Ramos (cell line): ENCODE measurements at regions not wholly inside any gene's neighbourhood (a gene's known extent, or its start where the extent isn't known, plus 50 kb on each side); places are given as distances from the start of the nearest gene placed in this dataset.
"Not testable (repeated sequence)": the region's sequence is repeated elsewhere in the genome, so short reads cannot be mapped to it uniquely, and the experiment has no call there.

Experiments used
- in situ Hi-C: fragments of 300-500 bp; cut with MboI; formaldehyde crosslinking; loops from one replicate; pipeline ENCODE4 v1.14.3; 2022; ENCODE audit warnings: low sequenced_read_pairs; ENCODE audit not compliant: unreplicated experiment

DNA sequence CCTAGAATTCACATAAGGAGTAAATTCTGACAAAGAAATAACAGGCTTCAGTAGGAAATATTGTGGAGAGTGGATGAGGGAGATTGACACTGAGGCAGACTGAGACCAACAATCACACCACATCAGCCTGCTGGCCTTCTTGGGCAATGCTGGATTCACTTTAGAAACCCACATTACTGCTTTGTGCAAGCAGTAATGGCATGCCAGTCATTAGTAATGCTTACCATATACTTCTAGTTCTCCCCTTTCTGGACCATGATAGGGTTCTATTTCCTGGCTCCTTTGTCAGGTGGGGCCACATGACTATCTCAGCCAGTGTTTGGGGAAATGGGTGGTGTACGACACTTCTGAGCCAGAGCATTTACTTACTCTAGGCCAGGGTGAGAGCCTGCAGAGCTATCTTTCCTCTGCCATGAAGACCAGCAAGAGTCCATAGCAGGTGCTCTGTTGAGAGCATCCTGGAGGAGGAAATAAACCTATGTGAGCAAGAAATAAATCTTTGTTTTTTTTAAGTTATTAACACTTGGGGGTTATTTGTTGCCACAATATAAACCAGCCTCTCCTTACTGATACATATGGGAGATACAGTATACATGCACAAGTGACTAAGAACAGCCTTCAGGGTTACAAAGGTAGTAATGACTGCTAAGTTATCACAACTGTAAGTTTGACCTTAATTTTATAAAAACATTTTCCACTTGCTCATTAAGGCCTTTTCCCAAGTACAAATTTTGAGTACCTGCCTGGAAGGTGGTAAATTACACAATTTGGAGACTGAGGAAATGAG is 89.3 kb upstream of the TANK start:
- in situ Hi-C loops, result no loop called here

DNA sequence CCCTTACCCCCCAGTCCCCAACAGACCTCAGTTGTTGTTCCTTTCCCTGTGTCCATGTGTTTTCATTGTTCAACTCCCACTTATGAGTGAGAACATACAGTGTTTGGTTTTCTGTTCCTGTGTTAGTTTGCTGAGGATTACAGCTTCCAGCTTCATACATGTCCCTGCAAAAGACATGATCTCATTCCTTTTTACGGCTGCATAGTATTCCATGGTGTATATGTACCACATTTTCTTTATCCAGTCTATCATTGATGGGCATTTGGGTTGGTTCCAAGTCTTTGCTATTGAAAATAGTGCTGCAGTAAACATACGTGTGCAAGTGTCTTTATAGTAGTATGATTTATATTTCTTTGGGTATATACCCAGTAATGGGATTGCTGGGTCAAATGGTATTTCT is 87.8 kb upstream of the TANK start:
- in situ Hi-C loops, result not testable (repeated sequence)

DNA sequence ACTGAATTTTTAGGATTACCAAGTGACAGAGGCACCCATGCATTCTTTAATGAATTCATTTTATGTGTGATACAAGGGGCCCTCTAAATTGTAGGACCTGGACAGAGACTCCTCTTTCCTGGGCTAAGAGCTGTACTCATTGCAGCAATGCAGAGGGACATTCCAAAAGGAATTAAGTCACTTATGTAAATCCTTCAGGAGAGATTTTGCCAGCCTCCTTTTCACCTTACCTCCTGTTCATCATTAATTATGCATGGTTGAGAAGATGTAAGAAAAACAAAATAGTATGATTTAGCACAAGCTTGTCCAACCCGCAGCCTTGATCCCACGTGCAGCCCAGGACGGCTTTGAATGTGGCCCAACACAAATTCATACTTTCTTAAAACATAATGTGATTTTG is 84.5 kb upstream of the TANK start:
- in situ Hi-C loops, result no loop called here

DNA sequence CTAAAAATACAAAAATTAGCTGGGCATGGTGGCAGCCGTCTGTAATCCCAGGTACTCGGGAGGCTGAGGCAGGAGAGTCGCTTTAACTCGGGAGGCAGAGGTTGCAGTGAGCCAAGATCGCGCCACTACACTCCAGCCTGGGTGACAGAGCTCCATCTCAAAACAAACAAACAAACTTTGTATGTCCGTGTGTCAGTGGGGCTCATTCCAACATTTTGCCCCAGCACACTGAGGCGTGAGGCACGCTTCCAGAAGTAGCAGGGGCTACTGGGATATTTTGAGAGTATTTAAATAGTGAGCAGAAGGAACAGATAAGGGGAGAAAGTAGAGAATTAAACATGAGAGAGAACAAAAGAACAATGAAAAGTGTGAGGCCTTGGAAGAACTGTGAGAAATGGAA is 83.3 kb upstream of the TANK start:
- in situ Hi-C loops, result no loop called here

DNA sequence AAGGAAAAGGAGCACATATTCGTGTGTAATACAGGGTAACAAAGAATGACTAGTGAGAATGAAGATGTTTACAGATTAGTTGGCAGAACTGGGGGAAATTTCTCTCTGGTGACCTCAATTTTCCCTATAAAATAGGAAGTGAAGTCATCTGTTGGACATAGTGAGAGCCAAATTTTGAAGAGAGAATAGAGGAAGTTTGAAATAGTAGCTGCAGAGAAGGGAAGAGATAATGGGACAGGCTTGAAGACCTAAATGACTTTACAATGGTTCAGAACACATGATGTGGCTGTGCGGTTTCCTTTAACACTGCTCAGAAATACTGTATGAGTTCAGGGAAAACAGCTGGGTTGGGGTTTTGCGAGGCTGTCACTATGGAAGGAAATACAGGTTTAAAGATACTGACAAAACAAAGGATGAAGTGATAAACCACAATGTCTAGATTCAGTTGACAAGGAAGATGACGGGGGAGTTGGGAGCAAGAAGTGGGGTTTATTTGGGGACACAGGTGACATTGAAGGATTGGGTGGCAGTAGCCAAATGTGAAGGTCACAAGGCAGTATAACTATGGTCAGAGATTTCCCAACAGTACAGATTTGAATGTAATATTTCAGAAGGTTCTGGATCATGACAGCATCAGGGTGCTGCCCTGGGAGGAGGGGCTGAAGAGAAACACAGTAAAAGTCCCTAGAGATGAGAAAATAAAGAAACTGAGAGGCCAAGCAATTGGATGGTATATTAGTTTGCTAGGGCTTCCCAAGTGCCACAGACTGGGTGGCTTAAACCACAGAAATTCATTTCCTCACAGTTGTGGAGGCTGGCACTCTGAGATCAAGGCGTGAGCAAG is 82.6 kb upstream of the TANK start:
- in situ Hi-C loops, result no loop called here

DNA sequence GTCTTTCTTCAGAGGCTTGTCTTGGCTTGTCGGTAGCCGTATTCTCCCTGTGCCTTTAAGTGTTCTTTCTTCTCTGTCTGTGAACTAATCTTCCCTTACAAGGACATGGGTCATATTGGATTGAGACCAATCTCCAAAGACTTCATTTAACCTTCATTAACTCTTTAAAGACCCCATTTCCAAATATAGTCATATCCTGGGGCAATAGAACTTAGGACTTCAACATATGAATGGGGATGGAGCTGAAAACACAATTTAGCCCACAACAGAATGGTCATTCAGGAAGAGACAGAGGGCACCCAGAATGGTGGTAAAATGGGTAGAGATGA is 82.1 kb upstream of the TANK start:
- in situ Hi-C loops, result no loop called here

DNA sequence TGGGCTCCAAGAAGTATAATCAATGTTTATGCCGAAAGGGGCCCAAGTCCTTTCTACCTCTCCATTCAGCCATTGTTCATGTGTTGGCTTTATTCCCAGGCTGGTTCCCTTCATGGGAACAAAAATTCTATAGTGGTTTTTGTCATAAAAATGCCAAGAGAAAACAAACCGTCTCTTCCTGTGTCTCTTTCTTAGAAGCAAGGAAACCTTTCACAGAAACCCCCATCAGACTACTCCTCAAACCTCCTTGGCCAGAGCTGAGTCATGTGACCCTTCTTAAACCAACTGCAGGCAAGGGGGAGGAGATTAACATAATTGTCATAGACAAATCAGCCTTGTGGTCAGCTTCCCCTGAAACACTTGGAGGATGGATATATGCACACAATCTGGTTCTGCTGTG is 75.1 kb upstream of the TANK start:
- in situ Hi-C loops, result no loop called here

DNA sequence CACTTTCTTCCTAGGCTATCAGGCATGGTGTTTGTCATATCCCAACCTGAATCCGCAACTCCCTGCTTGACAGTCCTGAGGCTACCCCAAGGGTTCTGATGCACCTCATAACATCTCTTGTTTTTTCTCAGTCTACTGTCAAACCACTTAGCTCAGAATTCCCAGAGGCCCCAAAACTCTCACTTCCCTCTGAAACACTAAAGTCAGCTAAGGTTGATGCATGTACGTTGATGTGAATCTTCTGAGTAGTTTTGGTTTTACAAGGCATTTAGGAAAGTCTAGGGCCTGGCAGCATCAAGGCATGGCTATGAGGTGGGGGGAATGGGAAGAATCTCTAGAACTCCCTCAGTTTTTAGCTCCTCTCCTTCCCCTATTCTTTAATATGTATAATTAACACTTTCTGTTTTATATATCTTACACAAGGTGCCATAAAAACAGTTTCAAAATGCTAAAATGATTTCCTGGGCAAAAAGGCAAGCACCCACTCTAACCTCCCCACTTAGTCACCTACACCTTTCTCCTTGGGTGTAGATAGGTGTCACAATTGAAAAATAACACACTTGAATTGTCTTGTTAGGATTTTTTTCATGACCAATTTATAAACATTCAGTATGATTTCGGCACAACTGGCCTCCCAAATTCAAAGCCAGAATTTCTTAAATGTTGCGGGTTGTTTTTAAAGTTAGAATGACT is 71.4 kb upstream of the TANK start:
- in situ Hi-C loops, result no loop called here

DNA sequence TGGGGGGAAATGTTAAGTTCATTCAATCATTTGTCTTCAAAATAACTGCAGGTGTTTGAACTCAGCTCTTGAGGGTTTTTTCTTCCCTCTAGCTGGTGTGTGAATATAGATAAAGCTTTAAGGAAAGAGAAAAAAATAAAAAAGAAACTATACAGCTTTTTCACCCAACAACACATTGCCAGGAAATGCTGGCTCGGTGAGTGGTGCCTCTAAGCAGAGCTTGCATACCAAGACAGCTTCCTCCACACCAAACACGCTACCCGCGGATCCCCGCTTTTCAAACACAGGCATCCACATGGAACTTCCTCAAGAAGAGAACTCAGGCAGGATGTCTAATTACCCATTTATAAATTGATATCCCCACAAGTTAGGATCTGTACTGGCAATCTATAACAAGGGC is 69.8 kb upstream of the TANK start:
- in situ Hi-C loops, result no loop called here

DNA sequence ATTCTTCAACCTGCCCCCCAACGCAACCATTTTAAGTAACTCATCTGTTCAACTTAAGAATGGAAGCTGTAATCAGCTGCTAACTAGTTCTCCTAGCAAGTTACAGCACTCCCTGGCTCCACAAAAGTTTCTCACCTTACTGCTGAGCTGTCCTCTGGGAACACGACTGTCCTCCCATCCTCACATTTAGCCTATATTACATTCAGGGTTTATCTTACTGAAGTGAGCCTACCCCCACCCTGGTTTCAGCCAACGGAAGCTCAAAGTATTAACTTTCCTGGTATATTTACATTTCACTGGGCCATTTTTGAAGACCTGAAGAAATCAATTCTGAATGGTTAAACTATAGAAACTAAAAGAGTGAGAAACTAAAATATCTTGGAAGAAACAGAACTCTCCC is 64.9 kb upstream of the TANK start:
- in situ Hi-C loops, result no loop called here

DNA sequence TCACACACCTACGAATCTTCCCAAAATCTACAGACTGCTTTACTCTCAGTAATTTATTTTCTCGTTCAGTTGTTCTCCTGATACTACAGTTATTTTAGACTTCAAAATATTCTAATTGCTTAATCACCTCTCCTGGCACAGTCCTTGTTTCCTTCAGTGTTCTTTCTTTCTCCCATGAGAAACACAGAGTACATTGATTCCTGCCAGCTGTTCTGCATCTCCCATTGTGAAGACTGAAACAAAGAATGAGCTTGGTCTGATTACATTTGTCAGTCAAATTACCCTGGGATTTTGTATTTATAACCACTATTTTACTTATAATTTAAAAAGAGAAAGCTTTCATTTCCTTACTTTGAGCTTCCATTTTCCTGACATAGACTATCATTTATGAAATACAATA is 63.9 kb upstream of the TANK start:
- in situ Hi-C loops, result no loop called here

DNA sequence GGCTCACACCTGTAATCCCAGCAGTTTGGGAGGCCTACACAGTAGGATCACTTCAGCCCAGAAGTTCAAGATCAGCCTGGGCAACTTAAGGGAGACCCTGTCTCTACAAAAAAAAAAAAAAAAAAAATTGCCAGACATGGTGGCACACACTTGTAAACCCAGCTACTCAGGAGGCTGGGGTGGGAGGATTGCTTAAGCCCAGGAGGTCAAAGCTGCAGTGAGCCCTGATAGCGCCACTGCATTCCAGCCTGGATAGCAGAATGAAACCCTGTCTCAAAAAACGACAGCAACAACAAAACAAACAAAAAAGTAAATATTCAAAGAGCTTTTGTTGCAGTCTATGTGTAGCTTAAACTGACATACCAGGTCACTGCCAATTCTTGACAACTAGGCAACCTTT is 63.1 kb upstream of the TANK start:
- in situ Hi-C loops, result no loop called here

DNA sequence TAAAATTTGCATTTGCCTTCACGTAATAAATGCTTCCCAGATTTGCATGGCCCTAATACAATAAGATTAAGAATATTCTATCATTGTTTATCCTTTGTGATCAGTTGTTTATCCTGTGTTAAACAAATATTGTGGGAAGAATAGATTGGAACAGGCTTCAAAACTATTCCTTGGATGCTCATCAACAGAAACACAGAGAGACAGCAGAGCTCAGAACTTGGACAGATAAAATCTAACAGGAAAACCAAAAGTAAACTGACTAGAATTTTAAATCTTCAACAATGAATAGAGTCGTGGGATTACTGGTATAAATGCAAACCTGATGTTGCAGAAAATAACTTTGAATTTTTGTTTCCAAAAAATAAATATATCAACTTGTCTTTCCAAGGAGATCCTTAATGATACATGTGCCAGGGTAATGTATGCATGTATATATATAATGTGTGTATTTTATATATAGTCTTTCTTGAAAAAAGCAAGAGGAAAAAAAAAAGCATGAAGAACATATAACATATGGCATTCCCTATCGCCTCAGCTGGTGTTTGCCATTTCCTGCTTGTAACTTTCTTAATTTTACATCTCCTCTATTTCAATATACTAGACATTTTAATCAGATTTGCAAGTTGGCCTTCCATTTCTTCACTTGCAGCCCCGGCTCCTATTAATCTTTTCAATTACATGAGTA is 59.9 kb upstream of the TANK start:
- in situ Hi-C loops, result no loop called here

DNA sequence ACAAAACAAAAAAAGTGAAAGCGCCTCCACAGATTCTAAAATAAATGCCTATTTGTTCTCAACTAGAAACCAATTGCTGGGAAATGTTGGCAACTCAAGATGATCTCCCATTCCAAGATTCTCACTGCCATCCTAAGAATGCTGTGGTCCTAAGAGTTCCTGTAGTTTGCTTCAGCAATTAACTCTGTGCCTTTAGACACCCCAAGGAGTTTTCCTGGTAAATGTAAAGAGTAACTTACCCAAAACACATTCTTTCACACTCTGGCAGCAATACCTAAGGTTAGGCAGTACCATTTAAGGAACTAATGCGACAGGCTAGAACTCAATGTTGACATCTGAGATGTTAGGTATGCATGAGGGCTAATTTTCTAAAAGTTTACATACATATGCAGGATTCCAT is 58.8 kb upstream of the TANK start:
- in situ Hi-C loops, result no loop called here

DNA sequence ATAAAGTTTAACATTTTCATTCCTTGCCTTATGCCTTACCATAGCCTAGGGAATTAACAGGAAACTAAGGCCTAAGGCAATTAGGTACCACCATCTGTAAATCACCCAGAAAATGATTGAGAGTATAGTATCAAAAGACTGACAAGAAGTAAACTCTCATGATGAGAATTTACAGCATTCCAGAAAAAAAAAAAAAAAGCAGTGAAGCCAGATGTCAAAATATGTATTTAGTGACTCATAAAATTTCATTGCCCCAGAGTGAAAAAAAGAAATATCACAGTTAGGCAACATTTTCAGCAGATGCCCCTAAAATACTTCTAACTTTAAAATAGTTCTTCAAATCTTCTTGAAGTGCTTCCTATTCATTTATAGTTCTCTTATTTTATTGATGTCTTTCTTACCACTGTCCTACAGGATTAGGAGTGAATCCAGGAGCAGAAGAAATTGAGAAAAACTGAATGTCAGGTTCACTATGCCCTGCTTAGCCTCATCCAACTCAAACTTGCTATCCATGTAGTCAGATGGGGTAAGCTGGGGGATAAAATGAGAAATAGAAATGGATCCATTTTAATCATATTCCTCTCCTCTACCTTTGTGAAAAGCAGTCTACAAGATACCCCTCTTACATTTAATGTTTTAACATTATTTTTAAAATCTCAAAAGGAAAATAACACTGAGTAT is 57.3 kb upstream of the TANK start:
- in situ Hi-C loops, result no loop called here

DNA sequence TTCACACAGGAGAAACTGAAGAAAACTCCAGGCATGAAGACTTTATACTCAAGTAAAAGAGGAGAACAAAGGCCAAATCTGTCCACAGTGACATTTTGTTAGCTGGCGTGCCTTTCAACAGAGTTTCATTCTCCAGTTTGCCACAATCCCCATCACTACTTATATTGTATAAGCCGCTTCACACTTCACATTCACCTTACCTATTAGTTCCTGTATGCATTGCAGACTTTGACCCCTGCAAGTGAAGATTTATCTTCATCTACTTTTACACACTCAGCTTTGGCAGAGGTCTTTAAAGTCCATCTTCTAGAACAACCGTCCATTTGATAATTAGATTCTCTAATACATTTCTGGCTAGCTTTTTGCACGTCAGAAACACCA is 56.8 kb upstream of the TANK start:
- in situ Hi-C loops, result no loop called here

DNA sequence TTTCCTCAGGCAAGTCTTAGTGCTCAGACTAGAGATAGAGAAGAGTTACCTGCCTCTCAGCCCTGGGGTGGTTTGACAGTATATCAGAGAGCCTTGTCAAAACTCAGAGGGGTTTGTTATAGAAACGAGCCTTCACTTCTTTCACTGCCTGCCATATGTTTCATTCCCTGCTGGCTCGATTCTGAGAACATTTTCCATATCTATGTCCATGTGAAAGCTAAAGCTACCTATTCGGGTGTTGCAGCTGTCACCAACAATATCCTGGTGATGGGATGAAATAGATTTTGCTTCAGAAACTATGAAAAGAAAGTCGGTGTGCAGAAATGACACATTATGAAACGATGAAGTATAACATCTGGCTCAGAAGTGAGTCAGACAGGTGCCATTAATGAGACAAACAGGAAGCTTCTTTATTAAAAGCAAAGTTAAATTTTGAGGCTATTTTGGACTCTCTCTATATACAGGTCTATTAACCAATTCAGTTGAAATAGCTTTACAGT is 56.1 kb upstream of the TANK start:
- in situ Hi-C loops, result no loop called here

DNA sequence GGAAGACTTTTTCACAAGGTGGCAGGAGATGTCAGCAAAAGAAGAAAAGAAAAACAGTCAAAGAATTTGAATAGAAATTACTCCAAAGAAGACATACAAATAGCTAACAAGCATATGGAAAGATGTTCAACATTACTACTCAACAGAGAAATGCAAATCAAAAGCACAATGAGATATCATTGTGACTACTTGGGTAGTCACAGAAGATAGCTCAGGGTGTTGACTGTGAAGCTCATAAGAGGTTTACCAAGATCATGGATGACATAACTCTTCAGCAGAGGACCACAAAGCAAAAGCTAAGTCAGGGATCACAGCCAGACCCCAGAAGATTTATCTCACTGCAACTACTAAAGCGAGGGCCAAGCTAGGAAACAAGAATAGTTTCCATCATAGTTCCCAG is 53.0 kb upstream of the TANK start:
- in situ Hi-C loops, result no loop called here
